Mesothelial cell of epicardium (in vitro differentiated cells): ENCODE measurements at regions not wholly inside any gene's neighbourhood (a gene's known extent, or its start where the extent isn't known, plus 50 kb on each side); places are given as distances from the start of the nearest gene placed in this dataset.
A peak's percentile ranks its signal among the peaks of the same experiment; 100 is the strongest.
"Not testable (repeated sequence)": the region's sequence is repeated elsewhere in the genome, so short reads cannot be mapped to it uniquely, and the experiment has no call there.

Source experiments
- DNase-seq, 2 experiments: peaks; one replicate each; pipeline ENCODE4 v3.0.0; 2021; ENCODE audit warnings: low spot score in 2 of 2; ENCODE audit not compliant: unreplicated experiment in 2 of 2
- H3K27ac Mint-ChIP-seq: 2 replicates; pipeline ENCODE4 v1.8.0; 2021; ENCODE audit warnings: mixed read lengths
- H3K27me3 Mint-ChIP-seq: 2 replicates; pipeline ENCODE4 v1.8.0; 2021; ENCODE audit warnings: low read depth, mixed read lengths
- H3K36me3 Mint-ChIP-seq: 2 replicates; pipeline ENCODE4 v1.8.0; 2021; ENCODE audit warnings: mixed read lengths
- H3K4me1 Mint-ChIP-seq: 2 replicates; pipeline ENCODE4 v1.8.0; 2021; ENCODE audit warnings: mixed read lengths
- H3K4me3 Mint-ChIP-seq: 2 replicates; pipeline ENCODE4 v1.8.0; 2021; ENCODE audit warnings: mild to moderate bottlenecking, moderate library complexity, mixed read lengths
- H3K9me3 Mint-ChIP-seq: 2 replicates; pipeline ENCODE4 v1.8.0; 2021; ENCODE audit warnings: mixed read lengths
- CTCF ChIP-seq: fragments of 200-600 bp; sonication (generic); IDR thresholded peaks from one replicate; pipeline ENCODE4 v1.5.0; 2021; ENCODE audit warnings: antibody characterized with exemption; ENCODE audit not compliant: unreplicated experiment

DNA sequence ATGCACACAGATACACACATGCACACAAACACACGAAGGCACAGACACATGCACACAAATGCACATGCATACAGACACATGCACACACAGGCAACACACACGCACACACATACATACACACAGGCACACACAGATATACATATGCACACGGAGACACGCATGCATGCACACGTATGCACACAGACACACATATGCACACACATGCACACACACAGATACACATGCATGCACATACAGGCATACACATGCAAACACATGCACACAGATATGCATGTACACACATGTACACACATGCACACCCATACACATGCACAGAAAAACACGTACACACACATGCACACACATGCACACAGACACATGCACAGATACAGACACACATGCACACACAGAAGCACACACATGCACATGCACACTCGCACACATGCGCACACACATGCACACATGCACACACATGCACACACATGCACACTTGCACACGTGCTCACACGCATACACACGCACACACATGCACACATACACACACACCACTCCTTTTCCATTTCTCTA, 70.8 kb upstream of the ALDH3B2 start:
- DNase-seq = no peak
- H3K9me3 Mint-ChIP-seq = no peaks in the 10 kb centered on the region
- no peaks in the 10 kb centered on the region for H3K27me3 Mint-ChIP-seq
- H3K27ac Mint-ChIP-seq = no peak overlapping the region
- H3K4me1 Mint-ChIP-seq = peaks cover 18% of the 10 kb centered on the region
- no peaks in the 10 kb centered on the region for H3K36me3 Mint-ChIP-seq
- TF ChIP-seq CTCF = no peak
- no peak overlapping the region for H3K4me3 Mint-ChIP-seq

- DNase-seq, H3K27ac Mint-ChIP-seq, H3K9me3 Mint-ChIP-seq, H3K4me3 Mint-ChIP-seq, H3K27me3 Mint-ChIP-seq, H3K36me3 Mint-ChIP-seq: not testable (repeated sequence)
- peaks cover 21% of the 10 kb centered on the region for H3K4me1 Mint-ChIP-seq
Measured at GRCh38 chr11:67744231-67744630, 69.8 kb upstream of the ALDH3B2 start.

DNA sequence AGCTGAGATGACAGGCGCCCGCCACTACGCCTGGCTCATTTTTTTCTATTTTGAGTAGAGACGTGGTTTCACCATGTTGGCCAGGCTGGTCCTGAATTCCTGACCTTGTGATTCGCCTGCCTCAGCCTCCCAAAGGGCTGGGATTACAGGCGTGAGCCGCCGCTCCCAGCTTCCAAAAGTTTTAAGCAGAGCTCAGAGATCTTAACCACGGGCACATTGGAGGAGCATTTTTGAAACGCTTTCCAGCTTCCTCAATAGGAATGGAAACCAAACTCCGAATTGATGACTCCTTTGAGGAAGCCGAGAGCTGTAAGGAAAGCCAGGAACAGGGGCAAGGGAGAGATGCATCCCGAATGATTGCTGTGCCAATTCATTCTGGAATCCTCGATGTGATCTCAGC, 63.8 kb upstream of the ALDH3B2 start:
- H3K4me3 Mint-ChIP-seq, H3K36me3 Mint-ChIP-seq, DNase-seq, H3K27me3 Mint-ChIP-seq: not testable (repeated sequence)
- Mint-ChIP-seq H3K4me1 (peaks cover 23% of the 10 kb centered on the region), H3K9me3 (peaks cover 10% of the 10 kb centered on the region), H3K27ac (peak overlapping the region; percentile 66)

DNA sequence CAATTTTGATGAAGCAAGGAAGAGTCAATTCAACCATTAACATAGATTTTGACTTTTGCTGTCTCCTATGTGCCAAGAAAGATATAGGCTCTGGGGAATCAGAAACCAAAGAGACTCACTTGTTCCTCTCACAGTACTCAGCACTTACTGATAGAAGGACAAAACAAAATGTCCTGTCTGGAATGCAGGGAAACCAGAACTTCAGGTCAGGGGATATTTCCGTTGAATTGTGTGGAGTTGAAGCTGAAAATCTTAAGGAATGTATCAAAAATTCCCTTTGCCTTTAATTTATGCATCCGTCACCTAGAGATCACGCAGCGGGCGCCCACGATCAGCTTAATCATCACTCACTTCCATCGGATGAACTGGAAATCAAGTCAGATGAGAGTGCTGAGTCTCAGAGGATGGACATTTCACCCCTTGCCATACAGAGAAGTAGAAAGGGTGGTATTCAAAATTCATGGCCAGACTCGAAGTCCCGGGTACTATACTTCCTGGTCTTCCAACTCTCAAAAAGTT, 63.2 kb upstream of the ALDH3B2 start:
- Mint-ChIP-seq H3K27ac (peak overlapping the region; percentile 85), H3K9me3 (peaks cover 14% of the 10 kb centered on the region), H3K4me1 (peaks cover 23% of the 10 kb centered on the region)
- H3K27me3 Mint-ChIP-seq, H3K4me3 Mint-ChIP-seq, DNase-seq, H3K36me3 Mint-ChIP-seq: not testable (repeated sequence)

DNA sequence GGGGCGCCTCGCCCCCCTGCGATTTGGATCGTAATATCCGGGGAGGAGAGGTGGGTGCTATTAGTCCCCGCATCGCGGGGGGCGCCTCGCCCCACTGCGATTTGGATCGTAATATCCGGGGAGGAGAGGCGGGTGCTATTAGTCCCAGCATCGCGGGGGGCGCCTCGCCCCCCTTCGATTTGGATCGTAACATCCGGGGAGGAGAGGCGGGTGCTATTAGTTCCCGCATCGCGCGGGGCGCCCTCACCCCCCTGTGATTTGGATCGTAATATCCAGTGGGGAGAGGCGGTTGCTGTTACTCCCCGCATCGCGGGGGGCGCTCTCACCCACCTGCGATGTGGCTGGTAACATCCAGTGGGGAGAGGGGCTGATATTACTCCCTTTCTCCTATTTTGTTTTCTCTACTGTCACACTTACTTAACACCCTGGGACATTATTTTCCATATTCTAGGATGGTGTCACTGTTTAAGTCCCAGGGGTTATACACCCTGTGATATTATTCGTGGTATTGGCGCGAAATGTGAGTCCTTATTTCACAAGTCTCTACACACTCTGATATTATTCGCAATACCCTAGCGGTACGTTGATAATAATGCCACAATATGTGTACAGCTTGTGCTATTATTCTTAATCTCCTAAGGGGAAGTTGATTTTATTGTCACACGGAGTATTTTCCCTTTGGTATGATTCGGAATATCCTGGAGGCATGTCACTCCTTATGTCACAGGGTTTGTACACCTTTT, 57.8 kb upstream of the ALDH3B2 start:
- Mint-ChIP-seq H3K36me3 (no peaks in the 10 kb centered on the region), H3K27me3 (no peaks in the 10 kb centered on the region), H3K4me1 (peaks cover 32% of the 10 kb centered on the region), H3K27ac (no peak overlapping the region), H3K4me3 (peak overlapping the region; percentile 54), H3K9me3 (peaks cover 20% of the 10 kb centered on the region)
- no peak for DNase-seq
- TF ChIP-seq CTCF = no peak

GRCh38 chr11:67731583-67731982, 57.2 kb upstream of the ALDH3B2 start:
- Mint-ChIP-seq H3K9me3 (peaks cover 20% of the 10 kb centered on the region), H3K36me3 (no peaks in the 10 kb centered on the region), H3K4me1 (peaks cover 32% of the 10 kb centered on the region), H3K27me3 (no peaks in the 10 kb centered on the region), H3K4me3 (peak overlapping the region; percentile 54), H3K27ac (no peak overlapping the region)
- no peak for TF ChIP-seq CTCF
- DNase-seq = no peak

GRCh38 chr11:67728163-67728571, 53.7 kb upstream of the ALDH3B2 start:
- not testable (repeated sequence) for H3K36me3 Mint-ChIP-seq, DNase-seq, H3K27me3 Mint-ChIP-seq, H3K9me3 Mint-ChIP-seq, H3K4me3 Mint-ChIP-seq
- peaks cover 32% of the 10 kb centered on the region for H3K4me1 Mint-ChIP-seq
- peak overlapping the region; percentile 12 for H3K27ac Mint-ChIP-seq

DNA sequence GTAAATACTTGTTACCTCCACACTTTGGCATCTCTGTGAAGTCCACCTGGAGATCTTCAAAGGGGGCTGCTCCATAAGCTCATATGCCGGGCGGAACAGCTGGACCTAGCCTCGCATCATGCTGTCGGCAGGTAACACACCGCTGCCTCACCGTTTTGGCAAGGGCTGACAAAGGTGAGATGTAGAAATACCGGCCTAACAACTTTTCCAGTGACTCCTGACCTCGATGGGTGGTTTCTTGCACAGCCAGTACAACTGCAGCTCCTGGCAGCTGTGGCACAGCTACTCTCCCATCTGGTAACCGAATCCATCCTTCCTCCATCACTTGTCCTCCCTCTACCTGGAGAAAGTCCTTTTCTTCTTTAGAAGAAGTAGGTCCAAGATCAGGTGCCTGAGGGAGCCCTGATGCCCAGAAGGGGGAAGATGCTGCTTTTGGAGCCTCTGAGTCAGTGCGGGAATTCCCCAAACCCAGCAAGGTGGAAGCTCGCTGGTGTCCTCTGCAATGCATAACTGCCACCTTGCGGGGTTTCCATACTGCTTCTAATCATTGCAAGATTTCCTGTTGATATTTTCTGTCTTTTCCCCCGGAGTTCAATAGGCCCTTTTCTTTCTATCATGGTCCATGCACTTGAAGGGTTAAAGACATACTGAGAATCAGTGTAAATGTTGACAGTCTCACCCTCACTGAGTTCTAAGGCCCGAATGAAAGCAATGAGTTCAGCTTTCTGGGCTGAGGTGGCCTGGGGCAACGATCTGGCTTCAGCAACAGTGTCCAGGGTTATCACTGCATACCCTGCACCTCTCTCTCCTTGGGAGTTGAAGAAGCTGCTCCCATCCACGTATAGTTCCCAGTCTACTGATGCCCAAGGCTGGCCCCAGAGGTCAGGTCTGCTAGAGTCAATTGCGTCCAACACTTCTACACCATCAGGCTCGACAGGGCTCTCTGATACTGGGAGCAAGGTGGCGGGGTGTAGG, 52.9 kb upstream of the ALDH3B2 start:
- H3K36me3 Mint-ChIP-seq, H3K4me3 Mint-ChIP-seq, H3K27ac Mint-ChIP-seq, DNase-seq, H3K9me3 Mint-ChIP-seq, H3K27me3 Mint-ChIP-seq: not testable (repeated sequence)
- peaks cover 32% of the 10 kb centered on the region for H3K4me1 Mint-ChIP-seq
